Activated CD4-positive, alpha-beta T cell treated with anti-CD3 and anti-CD28 coated beads for 48 hours (primary cell): ENCODE measurements at regions not wholly inside any gene's neighbourhood (a gene's known extent, or its start where the extent isn't known, plus 50 kb on each side); places are given as distances from the start of the nearest gene placed in this dataset.

Experiments used
- DNase-seq: peaks from one replicate; pipeline ENCODE4 v3.0.0-alpha.2; 2020

- no peak for DNase-seq
These were observed 97.3 kb upstream of the ADAMTS16 start for GRCh38 chr5:5042806-5043205.

GRCh38 chr5:5043346-5043745 lies 96.8 kb upstream of the ADAMTS16 start:
- no peak for DNase-seq

GRCh38 chr5:5044247-5044840 lies 95.8 kb upstream of the ADAMTS16 start:
- no peak for DNase-seq

GRCh38 chr5:5046680-5047502 lies 93.2 kb upstream of the ADAMTS16 start:
- no peak for DNase-seq

GRCh38 chr5:5050801-5051200 lies 89.3 kb upstream of the ADAMTS16 start:
- DNase-seq: no peak

GRCh38 chr5:5055712-5056111 lies 84.4 kb upstream of the ADAMTS16 start:
- no peak for DNase-seq

- no peak for DNase-seq
These were observed 78.3 kb upstream of the ADAMTS16 start for GRCh38 chr5:5061836-5062235.

GRCh38 chr5:5062525-5063302 lies 77.4 kb upstream of the ADAMTS16 start:
- DNase-seq: no peak

- DNase-seq: no peak
These were observed 76.6 kb upstream of the ADAMTS16 start for GRCh38 chr5:5063533-5063953.

GRCh38 chr5:5065472-5065871 lies 74.7 kb upstream of the ADAMTS16 start:
- no peak for DNase-seq

- no peak for DNase-seq
These were observed 73.6 kb upstream of the ADAMTS16 start for GRCh38 chr5:5066276-5067186.

GRCh38 chr5:5069851-5070250 lies 70.3 kb upstream of the ADAMTS16 start:
- no peak for DNase-seq

- DNase-seq: no peak
These were observed 68.6 kb upstream of the ADAMTS16 start for GRCh38 chr5:5071554-5071953.

GRCh38 chr5:5077236-5077635 lies 62.9 kb upstream of the ADAMTS16 start:
- no peak for DNase-seq

GRCh38 chr5:5078009-5078897 lies 61.9 kb upstream of the ADAMTS16 start:
- no peak for DNase-seq

- no peak for DNase-seq
These were observed 60.3 kb upstream of the ADAMTS16 start for GRCh38 chr5:5079876-5080275.

- no peak for DNase-seq
These were observed 59.3 kb upstream of the ADAMTS16 start for GRCh38 chr5:5080790-5081189.

- no peak for DNase-seq
These were observed 54.7 kb upstream of the ADAMTS16 start for GRCh38 chr5:5085381-5085780.

- no peak for DNase-seq
These were observed 50.1 kb upstream of the ADAMTS16 start for GRCh38 chr5:5089895-5090649.
